HEK293T (cell line): ENCODE measurements at regions not wholly inside any gene's neighbourhood (a gene's known extent, or its start where the extent isn't known, plus 50 kb on each side); places are given as distances from the start of the nearest gene placed in this dataset.

Source experiments
- FOXK2 ChIP-seq: fragments of 450-650 bp; IDR thresholded peaks from 2 replicates; pipeline ENCODE4 v1.6.1; 2016; ENCODE audit warnings: mild to moderate bottlenecking
- FOXM1 ChIP-seq: fragments of 450-650 bp; IDR thresholded peaks from 2 replicates; pipeline ENCODE4 v1.6.1; 2017; ENCODE audit warnings: mild to moderate bottlenecking, borderline replicate concordance
- NFRKB ChIP-seq: fragments of 450-650 bp; IDR thresholded peaks from 2 replicates; pipeline ENCODE4 v1.6.1; 2016; ENCODE audit warnings: mild to moderate bottlenecking, moderate library complexity
- PKNOX1 ChIP-seq: fragments of 450-650 bp; IDR thresholded peaks from 2 replicates; pipeline ENCODE4 v1.6.1; 2016
- SP1 ChIP-seq: fragments of 450-650 bp; IDR thresholded peaks from 2 replicates; pipeline ENCODE4 v1.6.1; 2017
- SUZ12 ChIP-seq: fragments of 450-650 bp; IDR thresholded peaks from 2 replicates; pipeline ENCODE4 v1.6.1; 2016; ENCODE audit warnings: mild to moderate bottlenecking

DNA sequence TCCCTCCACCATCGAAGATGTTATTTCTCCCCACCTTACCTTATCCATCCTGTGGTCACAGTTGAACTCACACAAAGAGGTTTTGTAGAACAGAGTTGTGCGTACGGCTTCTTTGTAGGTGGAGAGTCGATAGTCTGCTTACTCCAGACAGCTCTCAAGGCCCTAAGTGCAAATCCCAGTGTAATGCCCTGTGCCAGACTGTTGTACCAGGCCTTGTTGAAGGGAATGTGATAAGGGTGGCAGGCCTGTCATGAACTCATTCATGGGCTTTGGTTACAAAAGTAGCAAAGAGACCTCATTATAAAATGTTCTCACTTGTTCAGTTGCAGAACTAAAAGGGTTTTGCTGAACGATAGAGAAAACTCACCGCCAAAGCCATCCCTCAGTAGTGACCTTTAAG is 288.7 kb upstream of the CADM1 start:
- TF ChIP-seq SP1 = no peak
- TF ChIP-seq FOXM1 = no peak
- no peak for TF ChIP-seq FOXK2
- no peak for TF ChIP-seq NFRKB
- TF ChIP-seq PKNOX1 = no peak
- TF ChIP-seq SUZ12 = no peak
